DOHH2 (cell line): ENCODE measurements at regions not wholly inside any gene's neighbourhood (a gene's known extent, or its start where the extent isn't known, plus 50 kb on each side); places are given as distances from the start of the nearest gene placed in this dataset.

ENCODE experiments used
- H3F3A ChIP-seq: fragments of 200-600 bp; sonication (generic), shearing (Covaris generic); 2 replicates; pipeline ENCODE4 v1.6.0; 2016; ENCODE audit warnings: antibody characterized with exemption, mild to moderate bottlenecking; ENCODE audit not compliant: control insufficient read depth, insufficient read depth
- H3K27ac ChIP-seq: fragments of 200-600 bp; sonication (generic); 2 replicates; pipeline ENCODE4 v1.5.1; 2014; ENCODE audit warnings: low read depth, mild to moderate bottlenecking, low read length, moderate library complexity
- H3K27me3 ChIP-seq: fragments of 200-600 bp; sonication (generic); 2 replicates; pipeline ENCODE4 v1.6.1; 2014; ENCODE audit warnings: mild to moderate bottlenecking, low read length, mixed read lengths; ENCODE audit not compliant: control insufficient read depth
- H3K36me3 ChIP-seq: fragments of 200-600 bp; sonication (generic); 2 replicates; pipeline ENCODE4 v1.6.1; 2014; ENCODE audit warnings: mild to moderate bottlenecking, low read length, moderate library complexity, mixed read lengths; ENCODE audit not compliant: control insufficient read depth
- H3K4me1 ChIP-seq: fragments of 200-600 bp; sonication (generic); 2 replicates; pipeline ENCODE4 v1.6.1; 2014; ENCODE audit warnings: mild to moderate bottlenecking, low read length, mixed read lengths; ENCODE audit not compliant: control insufficient read depth
- H3K4me2 ChIP-seq: fragments of 200-600 bp; sonication (generic); 2 replicates; pipeline ENCODE4 v1.6.0; 2014; ENCODE audit warnings: mild to moderate bottlenecking, low read length, moderate library complexity
- H3K4me3 ChIP-seq: fragments of 200-600 bp; sonication (generic); 2 replicates; pipeline ENCODE4 v1.5.1; 2014; ENCODE audit warnings: mild to moderate bottlenecking, low read length, mixed read lengths
- H3K79me2 ChIP-seq: fragments of 200-600 bp; sonication (generic); 2 replicates; pipeline ENCODE4 v1.6.1; 2014; ENCODE audit warnings: mild to moderate bottlenecking, low read length, mixed read lengths; ENCODE audit not compliant: control insufficient read depth
- H3K9me2 ChIP-seq: fragments of 200-600 bp; sonication (generic); replicated peaks from 2 replicates; pipeline ENCODE4 v1.6.1; 2014; ENCODE audit warnings: mild to moderate bottlenecking, low read length, mixed read lengths; ENCODE audit not compliant: control insufficient read depth
- H3K9me3 ChIP-seq: fragments of 200-600 bp; sonication (generic); 2 replicates; pipeline ENCODE4 v1.6.1; 2014; ENCODE audit warnings: antibody characterized with exemption, low read length, mixed read lengths; ENCODE audit not compliant: control insufficient read depth, insufficient read depth
- H4K20me1 ChIP-seq: fragments of 200-600 bp; sonication (generic); 2 replicates; pipeline ENCODE4 v1.6.0; 2014; ENCODE audit warnings: low read depth, mild to moderate bottlenecking, antibody characterized with exemption, low read length, moderate library complexity; ENCODE audit not compliant: control insufficient read depth, insufficient read depth
- CTCF ChIP-seq: fragments of 200-600 bp; sonication (generic); IDR thresholded peaks from one replicate; pipeline ENCODE4 v1.5.1; 2014; ENCODE audit warnings: antibody characterized with exemption, mild to moderate bottlenecking, low read depth, low read length; ENCODE audit not compliant: poor library complexity, severe bottlenecking
- EZH2phosphoT487 ChIP-seq: fragments of 200-600 bp; sonication (generic); IDR thresholded peaks from 2 replicates; pipeline ENCODE4 v1.6.1; 2017; ENCODE audit warnings: borderline replicate concordance, mild to moderate bottlenecking, antibody characterized with exemption, low read length, moderate library complexity, mixed read lengths

- Histone ChIP-seq H3K9me3 (no peaks in the 10 kb centered on the region), H3K79me2 (no peaks in the 10 kb centered on the region), H3K9me2 (no peaks in the 10 kb centered on the region), H3K27me3 (no peaks in the 10 kb centered on the region), H3F3A (no peaks in the 10 kb centered on the region), H3K4me2 (no peak overlapping the region), H3K36me3 (no peaks in the 10 kb centered on the region), H3K27ac (no peak overlapping the region), H3K4me3 (no peak overlapping the region), H3K4me1 (no peaks in the 10 kb centered on the region), H4K20me1 (no peaks in the 10 kb centered on the region)
- TF ChIP-seq CTCF (no peak), EZH2phosphoT487 (no peak)
Observed at GRCh38 chr15:62903437-62903836, 139.1 kb upstream of the TPM1 start.

DNA sequence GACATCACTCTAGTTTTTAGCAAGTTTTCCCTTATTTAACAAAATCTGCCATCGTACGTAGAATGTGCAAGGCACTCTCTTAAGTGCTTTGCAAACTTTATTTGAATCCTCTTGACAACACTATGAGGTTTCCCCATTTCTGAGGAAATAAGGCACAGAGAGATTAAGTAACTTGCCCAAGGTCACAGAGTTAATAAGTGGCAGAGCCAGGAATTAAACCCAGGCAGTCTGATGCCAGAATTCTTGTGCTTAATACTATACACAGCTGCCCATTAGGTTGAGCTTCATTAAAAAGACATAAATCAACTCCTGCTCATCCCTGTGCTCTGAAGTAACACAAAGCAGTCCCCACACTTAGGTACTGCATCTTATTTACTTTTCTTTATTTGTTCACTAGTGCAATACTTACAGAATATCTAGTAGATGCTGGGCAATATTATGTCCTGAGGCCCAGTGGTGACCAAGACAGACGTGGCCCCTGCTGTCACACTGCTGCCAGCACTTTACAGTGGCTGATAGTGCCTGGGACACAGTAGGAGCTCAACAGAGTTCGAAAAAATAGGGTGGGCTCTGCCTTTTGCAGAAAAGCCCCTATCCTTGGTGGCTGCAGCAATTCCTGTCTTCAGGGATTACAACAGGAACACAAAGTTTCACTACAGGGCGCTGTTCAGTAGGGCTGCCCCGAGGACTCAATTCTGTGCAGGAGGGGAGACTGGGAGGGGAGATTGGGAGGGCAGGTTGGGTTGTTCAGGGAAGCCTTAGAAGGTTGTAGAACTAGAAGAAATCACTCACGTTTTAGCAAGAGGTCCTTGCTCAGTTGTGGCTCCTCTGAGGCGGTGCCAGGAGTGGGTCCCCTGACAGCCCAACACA lies 138.3 kb upstream of the TPM1 start:
- no peaks in the 10 kb centered on the region for H3K27me3 ChIP-seq
- H3K9me2 ChIP-seq = no peaks in the 10 kb centered on the region
- H3F3A ChIP-seq = no peaks in the 10 kb centered on the region
- H3K4me2 ChIP-seq = no peak overlapping the region
- no peaks in the 10 kb centered on the region for H3K79me2 ChIP-seq
- H3K36me3 ChIP-seq = no peaks in the 10 kb centered on the region
- no peaks in the 10 kb centered on the region for H3K9me3 ChIP-seq
- TF ChIP-seq EZH2phosphoT487 (no peak), CTCF (no peak)
- H3K27ac ChIP-seq = no peak overlapping the region
- no peaks in the 10 kb centered on the region for H3K4me1 ChIP-seq
- no peaks in the 10 kb centered on the region for H4K20me1 ChIP-seq
- H3K4me3 ChIP-seq = no peak overlapping the region

- no peak overlapping the region for H3K4me2 ChIP-seq
- TF ChIP-seq EZH2phosphoT487 (no peak), CTCF (no peak)
- no peak overlapping the region for H3K4me3 ChIP-seq
- H3K79me2 ChIP-seq = no peaks in the 10 kb centered on the region
- H4K20me1 ChIP-seq = no peaks in the 10 kb centered on the region
- no peaks in the 10 kb centered on the region for H3K4me1 ChIP-seq
- no peaks in the 10 kb centered on the region for H3F3A ChIP-seq
- H3K27ac ChIP-seq = no peak overlapping the region
- no peaks in the 10 kb centered on the region for H3K9me3 ChIP-seq
- no peaks in the 10 kb centered on the region for H3K27me3 ChIP-seq
- H3K36me3 ChIP-seq = no peaks in the 10 kb centered on the region
- no peaks in the 10 kb centered on the region for H3K9me2 ChIP-seq
Observed at GRCh38 chr15:62906627-62907026, 135.9 kb upstream of the TPM1 start.
